Pancreas (tissue), 10 donors: ENCODE measurements at regions not wholly inside any gene's neighbourhood (a gene's known extent, or its start where the extent isn't known, plus 50 kb on each side); places are given as distances from the start of the nearest gene placed in this dataset.

Experiments
- ATAC-seq, 4 donors: fragments of 200-7000 bp; cut with Tn5 transposase; one replicate each; pipeline versions ENCODE4 v1.8.0 to v1.9.1; 2020; ENCODE audit warnings: mild to moderate bottlenecking in 4 of 4, moderate library complexity in 4 of 4
- DNase-seq, 6 donors: peaks; one replicate each; pipeline ENCODE4 v3.0.0-alpha.2; 2020
- FAIRE-seq: peaks from 2 replicates; lab custom pipeline; 2012; peaks lifted over from hg19 to GRCh38; lab: Jason Lieb, UNC
- H3K27ac ChIP-seq, 4 donors: fragments of 200-600 bp; sonication (generic); 1 replicate in 3 of 4; 2 replicates in 1 of 4; pipeline versions ENCODE4 v1.5.0 to v1.8.0; 2020
- H3K27me3 ChIP-seq, 4 donors: fragments of 200-600 bp; one replicate each; pipeline ENCODE4 v1.8.0; 2021
- H3K36me3 ChIP-seq, 3 donors: fragments of 200-600 bp; sonication (generic) in 1 of 3; one replicate each; pipeline versions ENCODE4 v1.5.0 to v1.8.0; 2020 to 2021
- H3K4me1 ChIP-seq, 3 donors: fragments of 200-600 bp; one replicate each; pipeline ENCODE4 v1.8.0; 2021
- H3K4me3 ChIP-seq, 4 donors: fragments of 200-600 bp; sonication (generic) in 2 of 4; one replicate each; pipeline versions ENCODE4 v1.5.0 to v1.8.0; 2020 to 2021
- H3K9me3 ChIP-seq, 4 donors: fragments of 200-600 bp; one replicate each; pipeline ENCODE4 v1.8.0; 2021
- CTCF ChIP-seq, 4 donors: fragments of 200-600 bp; sonication (generic) in 3 of 4; IDR thresholded peaks; one replicate each; pipeline versions ENCODE4 v1.5.0 to v1.8.0; 2021; ENCODE audit warnings: antibody characterized with exemption in 4 of 4
- WGBS, 2 donors: extraction: QIAGEN DNeasy Blood & Tissue Kit; methylation state at CpG; one replicate each; pipeline ENCODE4 v1.1.7; 2013; 5-methylcytosine and 5-hydroxymethylcytosine counted together
- intact Hi-C, 3 donors: fragments of 100-400 bp; cut with DNase I; formaldehyde crosslinking; loops; one replicate each; pipeline versions ENCODE4 v1.11.1 to v1.14.2; 2022
- donor health status: healthy with polysubstance abuse.
- donor health status: DM: no; HTN: no; CAD: no; lungs with moderate emphysema.
- donor health status: DM: no; HTN: no; CAD: no.
- donor health status: control.
- donor health status: control.
- donor health status: Bipolar disorder and iron deficiency.
- donor health status: DM: yes; HTN: yes; CAD: no.
- donor health status: DM: no; HTN: no; CAD: no.
- donor health status: DM: no; HTN: no; CAD: no.
- donor health status: DM: yes; HTN: yes; CAD: no.

GRCh38 chr14:101028971-101029667, 125.6 kb upstream of the RTL1 start:
- Histone ChIP-seq H3K27me3 (no peaks in the 10 kb centered on the region), H3K4me3 (no peak overlapping the region), H3K36me3 (no peaks in the 10 kb centered on the region), H3K4me1 (no peaks in the 10 kb centered on the region), H3K9me3 (no peaks in the 10 kb centered on the region), H3K27ac (no peak overlapping the region)
- no peak for FAIRE-seq
- intact Hi-C loops: no loop called here
- TF ChIP-seq CTCF (IDR thresholded peaks at IDR 0.05): no peak
- DNase-seq: peak in 1 of 6 donors; percentile 35
- peak in 2 of 4 donors; percentile 58 to 71 for ATAC-seq
- WGBS, 2 donors: 78 to 82% methylated on average over 20 of the region's 20 CpGs

- no peak for FAIRE-seq
- 81 to 87% methylated on average over 25 of the region's 25 CpGs for WGBS, 2 donors
- DNase-seq: peak in 1 of 6 donors; percentile 38
Measured at GRCh38 chr14:101029668-101030290, 126.3 kb upstream of the RTL1 start.

GRCh38 chr14:101030586-101030985, 127.1 kb upstream of the RTL1 start:
- H3K4me3 ChIP-seq: no peak overlapping the region
- 85 to 92% methylated on average over 14 of the region's 14 CpGs for WGBS, 2 donors
- ATAC-seq: no peak
- intact Hi-C loops: no loop called here
- no peaks in the 10 kb centered on the region for H3K4me1 ChIP-seq
- H3K36me3 ChIP-seq: no peaks in the 10 kb centered on the region
- no peak for TF ChIP-seq CTCF (IDR thresholded peaks at IDR 0.05)
- no peak for FAIRE-seq
- H3K27ac ChIP-seq: no peak overlapping the region
- no peaks in the 10 kb centered on the region for H3K27me3 ChIP-seq
- DNase-seq: peak in 1 of 6 donors; percentile 39
- no peaks in the 10 kb centered on the region for H3K9me3 ChIP-seq

More at GRCh38 chr14:101029668-101030290, 126.3 kb upstream of the RTL1 start:
- H3K4me1 ChIP-seq: no peaks in the 10 kb centered on the region
- H3K27me3 ChIP-seq: no peaks in the 10 kb centered on the region
- no peak overlapping the region for H3K27ac ChIP-seq
- no peak for TF ChIP-seq CTCF (IDR thresholded peaks at IDR 0.05)
- no peaks in the 10 kb centered on the region for H3K36me3 ChIP-seq
- H3K4me3 ChIP-seq: no peak overlapping the region
- peak in 2 of 4 donors; percentile 8 to 26 for ATAC-seq
- intact Hi-C loops: no loop called here
- no peaks in the 10 kb centered on the region for H3K9me3 ChIP-seq

- Histone ChIP-seq H3K4me1 (no peaks in the 10 kb centered on the region), H3K4me3 (no peak overlapping the region), H3K36me3 (no peaks in the 10 kb centered on the region), H3K27me3 (no peaks in the 10 kb centered on the region), H3K27ac (no peak overlapping the region), H3K9me3 (no peaks in the 10 kb centered on the region)
- FAIRE-seq (no peak), DNase-seq (peak in 1 of 6 donors; percentile 26), ATAC-seq (no peak)
- no peak for TF ChIP-seq CTCF (IDR thresholded peaks at IDR 0.05)
- WGBS, 2 donors: 84 to 94% methylated on average over 14 of the region's 14 CpGs
- intact Hi-C loops: no loop called here
Measured at GRCh38 chr14:101031186-101031585, 127.7 kb upstream of the RTL1 start.

- DNase-seq: peak in 1 of 6 donors; percentile 36
- TF ChIP-seq CTCF (IDR thresholded peaks at IDR 0.05): no peak
- no peaks in the 10 kb centered on the region for H3K9me3 ChIP-seq
- FAIRE-seq: no peak
- WGBS, 2 donors: 84 to 92% methylated on average over 17 of the region's 17 CpGs
- ATAC-seq: no peak
- H3K36me3 ChIP-seq: no peaks in the 10 kb centered on the region
- no peak overlapping the region for H3K27ac ChIP-seq
- no peaks in the 10 kb centered on the region for H3K4me1 ChIP-seq
- intact Hi-C loops: no loop called here
- no peaks in the 10 kb centered on the region for H3K27me3 ChIP-seq
- H3K4me3 ChIP-seq: no peak overlapping the region
Measured at GRCh38 chr14:101031721-101032120, 128.2 kb upstream of the RTL1 start.
